Activated naive CD4-positive, alpha-beta T cell treated with anti-CD3 and anti-CD28 coated beads for 36 hours (primary cell): ENCODE measurements at regions not wholly inside any gene's neighbourhood (a gene's known extent, or its start where the extent isn't known, plus 50 kb on each side); places are given as distances from the start of the nearest gene placed in this dataset.

Source experiments
- CTCF ChIA-PET: fragments of 350-600 bp; sonication (Branson Sonifier 250); formaldehyde crosslinking; loops from one replicate; lab custom pipeline; 2021; ENCODE audit warnings: antibody characterized with exemption; lab: Charles Lee
- DNase-seq: peaks from one replicate; pipeline ENCODE4 v3.0.0-alpha.2; 2020
- H3K27ac Mint-ChIP-seq: one replicate; pipeline ENCODE4 v1.8.0; 2021; ENCODE audit warnings: mild to moderate bottlenecking, mixed read lengths
- H3K27me3 Mint-ChIP-seq: one replicate; pipeline ENCODE4 v1.8.0; 2021; ENCODE audit warnings: low read depth, mixed read lengths
- H3K36me3 Mint-ChIP-seq: one replicate; pipeline ENCODE4 v1.8.0; 2021; ENCODE audit warnings: low read depth, mixed read lengths
- H3K4me1 Mint-ChIP-seq: one replicate; pipeline ENCODE4 v1.8.0; 2021; ENCODE audit warnings: low read depth, mixed read lengths
- H3K4me3 Mint-ChIP-seq: one replicate; pipeline ENCODE4 v1.8.0; 2021; ENCODE audit warnings: mild to moderate bottlenecking, moderate library complexity, mixed read lengths
- H3K9me3 Mint-ChIP-seq: one replicate; pipeline ENCODE4 v1.8.0; 2021; ENCODE audit warnings: mixed read lengths
- intact Hi-C: fragments of 100-400 bp; cut with micrococcal nuclease; formaldehyde crosslinking; loops from one replicate; pipeline ENCODE4 v1.15.1; 2023

GRCh38 chr16:50888486-50889261 is 146.8 kb downstream of the CYLD start:
- Mint-ChIP-seq H3K27ac (no peak overlapping the region), H3K4me3 (no peak overlapping the region), H3K9me3 (no peaks in the 10 kb centered on the region), H3K4me1 (no peaks in the 10 kb centered on the region), H3K27me3 (peaks cover 13% of the 10 kb centered on the region), H3K36me3 (no peaks in the 10 kb centered on the region)
- intact Hi-C loops = no loop called here
- DNase-seq = no peak
- CTCF ChIA-PET = no interaction called here

GRCh38 chr16:50887500-50888298 is 145.8 kb downstream of the CYLD start:
- DNase-seq = no peak
- no peaks in the 10 kb centered on the region for H3K4me1 Mint-ChIP-seq
- H3K36me3 Mint-ChIP-seq = no peaks in the 10 kb centered on the region
- H3K27me3 Mint-ChIP-seq = peaks cover 13% of the 10 kb centered on the region
- no peaks in the 10 kb centered on the region for H3K9me3 Mint-ChIP-seq
- H3K4me3 Mint-ChIP-seq = no peak overlapping the region
- H3K27ac Mint-ChIP-seq = no peak overlapping the region
- CTCF ChIA-PET = no interaction called here
- intact Hi-C loops = no loop called here

- CTCF ChIA-PET = interaction anchor here (0.8 to 1.2 kb wide), 4 partner anchors 9 to 134 kb away, joined by 3 to 4 read pairs (median 4); no protein-coding TSS in a partner anchor
- Mint-ChIP-seq H3K27ac (no peak overlapping the region), H3K27me3 (peaks cover 6% of the 10 kb centered on the region), H3K4me1 (no peaks in the 10 kb centered on the region), H3K36me3 (no peaks in the 10 kb centered on the region), H3K4me3 (no peak overlapping the region), H3K9me3 (no peaks in the 10 kb centered on the region)
- intact Hi-C loops = no loop called here
- peak; percentile 49 for DNase-seq
Observed at GRCh38 chr16:50884066-50884860, 142.4 kb downstream of the CYLD start.

- DNase-seq = no peak
- no peak overlapping the region for H3K27ac Mint-ChIP-seq
- CTCF ChIA-PET = no interaction called here
- H3K4me1 Mint-ChIP-seq = no peaks in the 10 kb centered on the region
- peaks cover 13% of the 10 kb centered on the region for H3K27me3 Mint-ChIP-seq
- H3K9me3 Mint-ChIP-seq = no peaks in the 10 kb centered on the region
- H3K36me3 Mint-ChIP-seq = no peaks in the 10 kb centered on the region
- intact Hi-C loops = no loop called here
- H3K4me3 Mint-ChIP-seq = no peak overlapping the region
Observed at GRCh38 chr16:50881956-50882355, 140.1 kb downstream of the CYLD start.

GRCh38 chr16:50881331-50881830 is 139.5 kb downstream of the CYLD start:
- Mint-ChIP-seq H3K4me3 (no peak overlapping the region), H3K27me3 (peaks cover 14% of the 10 kb centered on the region), H3K36me3 (no peaks in the 10 kb centered on the region), H3K9me3 (no peaks in the 10 kb centered on the region), H3K27ac (no peak overlapping the region), H3K4me1 (no peaks in the 10 kb centered on the region)
- no peak for DNase-seq
- intact Hi-C loops = no loop called here
- CTCF ChIA-PET = no interaction called here

- CTCF ChIA-PET = no interaction called here
- no peak overlapping the region for H3K27ac Mint-ChIP-seq
- H3K4me3 Mint-ChIP-seq = no peak overlapping the region
- peaks cover 15% of the 10 kb centered on the region for H3K27me3 Mint-ChIP-seq
- H3K4me1 Mint-ChIP-seq = no peaks in the 10 kb centered on the region
- H3K36me3 Mint-ChIP-seq = no peaks in the 10 kb centered on the region
- no peaks in the 10 kb centered on the region for H3K9me3 Mint-ChIP-seq
- intact Hi-C loops = no loop called here
- no peak for DNase-seq
Observed at GRCh38 chr16:50880926-50881325, 139.0 kb downstream of the CYLD start.

GRCh38 chr16:50879873-50880695 is 138.2 kb downstream of the CYLD start:
- intact Hi-C loops = no loop called here
- CTCF ChIA-PET = no interaction called here
- peaks cover 18% of the 10 kb centered on the region for H3K27me3 Mint-ChIP-seq
- no peak overlapping the region for H3K4me3 Mint-ChIP-seq
- H3K9me3 Mint-ChIP-seq = no peaks in the 10 kb centered on the region
- DNase-seq = no peak
- H3K27ac Mint-ChIP-seq = no peak overlapping the region
- no peaks in the 10 kb centered on the region for H3K4me1 Mint-ChIP-seq
- no peaks in the 10 kb centered on the region for H3K36me3 Mint-ChIP-seq

- no peaks in the 10 kb centered on the region for H3K36me3 Mint-ChIP-seq
- no peak overlapping the region for H3K27ac Mint-ChIP-seq
- H3K27me3 Mint-ChIP-seq = peaks cover 16% of the 10 kb centered on the region
- no peak overlapping the region for H3K4me3 Mint-ChIP-seq
- DNase-seq = no peak
- CTCF ChIA-PET = no interaction called here
- H3K4me1 Mint-ChIP-seq = no peaks in the 10 kb centered on the region
- no peaks in the 10 kb centered on the region for H3K9me3 Mint-ChIP-seq
- intact Hi-C loops = no loop called here
Observed at GRCh38 chr16:50878966-50879615, 137.2 kb downstream of the CYLD start.

GRCh38 chr16:50878536-50878935 is 136.7 kb downstream of the CYLD start:
- H3K4me3 Mint-ChIP-seq = no peak overlapping the region
- peaks cover 16% of the 10 kb centered on the region for H3K27me3 Mint-ChIP-seq

GRCh38 chr16:50876263-50876662 is 134.4 kb downstream of the CYLD start:
- DNase-seq = no peak
- Mint-ChIP-seq H3K36me3 (no peaks in the 10 kb centered on the region), H3K4me1 (no peaks in the 10 kb centered on the region), H3K27me3 (peaks cover 21% of the 10 kb centered on the region), H3K9me3 (peaks cover 3% of the 10 kb centered on the region), H3K4me3 (no peak overlapping the region), H3K27ac (no peak overlapping the region)
- intact Hi-C loops = no loop called here
- CTCF ChIA-PET = no interaction called here

More at GRCh38 chr16:50878536-50878935, 136.7 kb downstream of the CYLD start:
- no peak for DNase-seq
- CTCF ChIA-PET = no interaction called here
- intact Hi-C loops = no loop called here
- H3K36me3 Mint-ChIP-seq = no peaks in the 10 kb centered on the region
- no peak overlapping the region for H3K27ac Mint-ChIP-seq
- no peaks in the 10 kb centered on the region for H3K4me1 Mint-ChIP-seq
- H3K9me3 Mint-ChIP-seq = no peaks in the 10 kb centered on the region

- H3K4me3 Mint-ChIP-seq = no peak overlapping the region
- peaks cover 3% of the 10 kb centered on the region for H3K9me3 Mint-ChIP-seq
- no peak overlapping the region for H3K27ac Mint-ChIP-seq
- H3K36me3 Mint-ChIP-seq = no peaks in the 10 kb centered on the region
- peaks cover 5% of the 10 kb centered on the region for H3K27me3 Mint-ChIP-seq
- intact Hi-C loops = no loop called here
- CTCF ChIA-PET = no interaction called here
- no peaks in the 10 kb centered on the region for H3K4me1 Mint-ChIP-seq
- no peak for DNase-seq
Observed at GRCh38 chr16:50868577-50868976, 126.7 kb downstream of the CYLD start.
